Trophoblast cell (in vitro differentiated cells and primary cell): ENCODE measurements at regions not wholly inside any gene's neighbourhood (a gene's known extent, or its start where the extent isn't known, plus 50 kb on each side); places are given as distances from the start of the nearest gene placed in this dataset.

Experiments
- DNase-seq, 2 donors: peaks; one replicate each; pipeline ENCODE4 v3.0.0-alpha.2; 2016
- H2AFZ ChIP-seq: 2 replicates; pipeline ENCODE4 v1.6.1; 2013; ENCODE audit warnings: low read length, moderate library complexity, mild to moderate bottlenecking; ENCODE audit not compliant: insufficient read depth, poor library complexity
- H2AK5ac ChIP-seq: 2 replicates; pipeline ENCODE4 v1.6.1; 2013; ENCODE audit warnings: mild to moderate bottlenecking, low read length
- H2BK120ac ChIP-seq: 2 replicates; pipeline ENCODE4 v1.6.1; 2013; ENCODE audit warnings: low read length, mild to moderate bottlenecking, moderate library complexity; ENCODE audit not compliant: insufficient read depth, poor library complexity
- H2BK12ac ChIP-seq: 2 replicates; pipeline ENCODE4 v1.6.1; 2013; ENCODE audit warnings: mild to moderate bottlenecking, low read length, moderate library complexity
- H2BK5ac ChIP-seq: 2 replicates; pipeline ENCODE4 v1.6.1; 2013; ENCODE audit warnings: low read length, low read depth, moderate library complexity, mild to moderate bottlenecking; ENCODE audit not compliant: poor library complexity
- H3K14ac ChIP-seq: 2 replicates; pipeline ENCODE4 v1.6.1; 2013; ENCODE audit warnings: mild to moderate bottlenecking, low read length
- H3K18ac ChIP-seq: 2 replicates; pipeline ENCODE4 v1.6.1; 2013; ENCODE audit warnings: mild to moderate bottlenecking, low read length
- H3K23ac ChIP-seq: 2 replicates; pipeline ENCODE4 v1.6.1; 2013; ENCODE audit warnings: low read length
- H3K27ac ChIP-seq: 2 replicates; pipeline ENCODE4 v1.5.1; 2013; ENCODE audit warnings: low read depth, mild to moderate bottlenecking, inconsistent platforms, low read length, moderate library complexity
- H3K27me3 ChIP-seq: 2 replicates; pipeline ENCODE4 v1.6.1; 2013; ENCODE audit warnings: inconsistent platforms, mild to moderate bottlenecking, low read length, moderate library complexity; ENCODE audit not compliant: insufficient read depth
- H3K36me3 ChIP-seq, 2 experiments: 1 replicate in 1 of 2; 2 replicates in 1 of 2; pipeline ENCODE4 v1.6.1; 2013; ENCODE audit warnings: low read length in 2 of 2, mild to moderate bottlenecking in 2 of 2, moderate library complexity in 1 of 2; ENCODE audit not compliant: insufficient read depth in 2 of 2, control insufficient read depth in 1 of 2
- H3K4ac ChIP-seq: 2 replicates; pipeline ENCODE4 v1.6.1; 2013; ENCODE audit warnings: low read depth, mild to moderate bottlenecking, low read length, moderate library complexity
- H3K4me1 ChIP-seq, 2 experiments: 1 replicate in 1 of 2; 2 replicates in 1 of 2; pipeline ENCODE4 v1.6.1; 2013; ENCODE audit warnings: low read length in 2 of 2, mild to moderate bottlenecking in 2 of 2, moderate library complexity in 1 of 2; ENCODE audit not compliant: insufficient read depth in 2 of 2, control insufficient read depth in 1 of 2
- H3K4me2 ChIP-seq: 2 replicates; pipeline ENCODE4 v1.6.1; 2013; ENCODE audit warnings: inconsistent platforms, mild to moderate bottlenecking, low read length, moderate library complexity
- H3K4me3 ChIP-seq: 2 replicates; pipeline ENCODE4 v1.5.1; 2013; ENCODE audit warnings: mild to moderate bottlenecking, low read depth, low read length, inconsistent platforms
- H3K79me1 ChIP-seq: one replicate; pipeline ENCODE4 v1.6.1; 2013; ENCODE audit warnings: low read length
- H3K79me2 ChIP-seq: 2 replicates; pipeline ENCODE4 v1.6.1; 2013; ENCODE audit warnings: low read length, mild to moderate bottlenecking; ENCODE audit not compliant: control insufficient read depth, insufficient read depth, poor library complexity
- H3K9ac ChIP-seq: 2 replicates; pipeline ENCODE4 v1.6.1; 2013; ENCODE audit warnings: mild to moderate bottlenecking, low read length
- H3K9me3 ChIP-seq: 2 replicates; pipeline ENCODE4 v1.6.1; 2013; ENCODE audit warnings: low read depth, mild to moderate bottlenecking, control low read depth, inconsistent platforms, low read length; ENCODE audit not compliant: insufficient read depth
- H4K12ac ChIP-seq: 2 replicates; pipeline ENCODE4 v1.6.1; 2013; ENCODE audit warnings: low read depth, mild to moderate bottlenecking, low read length, moderate library complexity
- H4K8ac ChIP-seq: 2 replicates; pipeline ENCODE4 v1.6.1; 2013; ENCODE audit warnings: low read depth, mild to moderate bottlenecking, low read length, moderate library complexity
- H4K91ac ChIP-seq: one replicate; pipeline ENCODE4 v1.6.1; 2013; ENCODE audit warnings: low read depth, mild to moderate bottlenecking, low read length, moderate library complexity
- WGBS: extraction: QIAGEN DNeasy Blood & Tissue Kit; methylation state at CpG from one replicate; pipeline ENCODE4 v1.1.7; 2013; ENCODE audit warnings: missing lambda C conversion rate; ENCODE audit not compliant: insufficient read length, insufficient coverage; ENCODE audit errors: extremely low coverage; 5-methylcytosine and 5-hydroxymethylcytosine counted together

DNA sequence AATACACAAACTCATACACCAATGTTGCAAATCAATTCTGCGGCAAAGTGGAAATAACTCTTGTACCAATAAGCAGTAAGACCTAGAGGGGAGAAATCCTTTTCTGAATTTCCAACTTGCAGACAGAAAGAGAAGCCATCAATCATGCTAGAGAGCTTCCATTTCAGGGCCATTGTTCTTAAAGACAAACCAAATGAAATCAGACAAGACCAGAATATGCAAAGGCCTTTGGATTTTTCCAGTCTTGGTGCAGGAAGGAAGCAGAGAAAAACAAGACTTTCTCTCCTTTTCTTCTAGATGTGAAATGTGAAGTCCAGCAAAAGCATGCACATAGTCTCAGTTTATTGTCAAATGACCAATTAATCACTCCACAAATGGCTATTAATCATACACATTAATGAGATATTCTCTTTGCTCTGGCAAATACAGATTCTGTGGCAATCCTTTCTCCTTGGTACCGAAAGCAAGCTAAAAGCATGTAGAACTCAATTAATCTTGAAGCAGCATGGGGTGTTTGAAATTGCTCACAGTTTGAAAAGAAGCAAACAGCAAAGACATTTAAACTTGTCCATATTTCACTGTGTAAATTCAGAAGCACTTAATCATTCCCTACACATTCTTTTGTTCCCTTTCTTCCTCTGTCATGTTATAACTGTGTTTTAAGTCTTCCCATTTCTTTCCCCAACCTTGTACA is 466.1 kb downstream of the GPAT3 start:
- Histone ChIP-seq H3K23ac (no peak overlapping the region), H3K36me3 (no peaks in the 10 kb centered on the region), H3K4me1 (no peaks in the 10 kb centered on the region), H4K12ac (no peak overlapping the region), H3K4ac (no peak overlapping the region), H4K8ac (no peak overlapping the region), H3K18ac (no peak overlapping the region), H3K14ac (no peak overlapping the region), H2BK12ac (no peak overlapping the region), H3K4me2 (no peak overlapping the region), H3K27me3 (no peaks in the 10 kb centered on the region), H3K27ac (no peak overlapping the region), H2AK5ac (no peak overlapping the region), H2BK120ac (no peak overlapping the region), H3K9ac (no peak overlapping the region), H3K79me2 (no peaks in the 10 kb centered on the region), H3K79me1 (no peaks in the 10 kb centered on the region), H3K9me3 (no peaks in the 10 kb centered on the region), H4K91ac (no peak overlapping the region), H2BK5ac (no peak overlapping the region), H3K4me3 (no peak overlapping the region), H2AFZ (no peak overlapping the region)
- WGBS: no CpG with 5 or more reads among the region's 2 CpGs
- no peak for DNase-seq

DNA sequence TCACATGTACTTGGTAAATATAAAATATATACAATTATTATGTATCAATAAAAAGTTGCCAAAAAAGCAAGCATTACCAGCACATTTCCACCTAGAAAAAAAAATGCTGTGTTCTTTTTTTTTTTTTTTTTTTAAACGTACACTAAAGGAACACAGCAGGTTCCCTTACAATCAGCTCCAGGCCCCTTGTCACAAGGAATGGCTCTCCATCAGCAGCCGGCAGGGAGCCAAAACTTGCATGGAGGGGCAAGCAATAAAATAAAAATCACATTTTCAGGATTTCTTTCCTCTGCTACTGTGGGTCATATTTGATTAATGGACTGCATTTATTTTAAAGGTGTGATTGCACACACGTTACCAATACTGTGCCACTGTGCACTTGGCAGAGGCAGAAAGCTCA is 460.3 kb downstream of the GPAT3 start:
- Histone ChIP-seq H3K18ac (no peak overlapping the region), H3K9me3 (no peaks in the 10 kb centered on the region), H2AFZ (no peak overlapping the region), H3K4me3 (no peak overlapping the region), H3K27me3 (no peaks in the 10 kb centered on the region), H3K79me1 (no peaks in the 10 kb centered on the region), H3K9ac (no peak overlapping the region), H3K36me3 (no peaks in the 10 kb centered on the region), H3K4me1 (no peaks in the 10 kb centered on the region), H4K12ac (no peak overlapping the region), H2BK12ac (no peak overlapping the region), H3K27ac (no peak overlapping the region), H3K14ac (no peak overlapping the region), H3K4me2 (no peak overlapping the region), H3K23ac (no peak overlapping the region), H2BK5ac (no peak overlapping the region), H2AK5ac (no peak overlapping the region), H2BK120ac (no peak overlapping the region), H3K4ac (no peak overlapping the region), H4K8ac (no peak overlapping the region), H4K91ac (no peak overlapping the region), H3K79me2 (no peaks in the 10 kb centered on the region)
- no peak for DNase-seq
- no CpG with 5 or more reads among the region's 3 CpGs for WGBS

DNA sequence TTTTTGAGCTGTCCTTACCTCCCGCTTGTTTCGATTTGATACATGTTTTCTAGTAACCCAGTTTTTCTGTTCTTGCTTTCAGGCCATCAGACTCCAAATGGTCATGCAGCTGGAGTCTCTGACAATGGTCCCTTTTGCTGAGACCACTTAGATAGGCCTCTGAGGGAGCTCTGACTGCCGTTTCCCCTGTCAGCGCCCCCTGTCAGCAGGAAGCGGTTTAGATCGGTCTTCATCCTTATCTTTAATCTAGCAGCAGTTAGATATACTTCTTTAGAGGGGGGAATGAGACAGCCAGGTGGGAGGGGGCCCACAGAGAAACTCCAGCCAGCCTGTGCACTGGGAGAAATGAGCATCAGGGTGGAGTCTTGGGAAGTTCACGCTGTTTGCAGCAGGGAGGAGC is 457.9 kb downstream of the GPAT3 start:
- H2BK12ac ChIP-seq: no peak overlapping the region
- H3K4me2 ChIP-seq: no peak overlapping the region
- H3K9ac ChIP-seq: no peak overlapping the region
- no peak overlapping the region for H3K27ac ChIP-seq
- no peaks in the 10 kb centered on the region for H3K36me3 ChIP-seq
- WGBS: no CpG with 5 or more reads among the region's 7 CpGs
- no peak overlapping the region for H2BK120ac ChIP-seq
- peaks cover 4% of the 10 kb centered on the region for H3K9me3 ChIP-seq
- H2AK5ac ChIP-seq: no peak overlapping the region
- H3K23ac ChIP-seq: no peak overlapping the region
- no peak overlapping the region for H3K18ac ChIP-seq
- no peak overlapping the region for H4K8ac ChIP-seq
- no peak overlapping the region for H4K12ac ChIP-seq
- no peaks in the 10 kb centered on the region for H3K4me1 ChIP-seq
- H3K14ac ChIP-seq: no peak overlapping the region
- H3K79me1 ChIP-seq: no peaks in the 10 kb centered on the region
- H2AFZ ChIP-seq: no peak overlapping the region
- no peak for DNase-seq
- H4K91ac ChIP-seq: no peak overlapping the region
- H3K4me3 ChIP-seq: no peak overlapping the region
- no peaks in the 10 kb centered on the region for H3K79me2 ChIP-seq
- H3K4ac ChIP-seq: no peak overlapping the region
- H3K27me3 ChIP-seq: no peaks in the 10 kb centered on the region
- no peak overlapping the region for H2BK5ac ChIP-seq

DNA sequence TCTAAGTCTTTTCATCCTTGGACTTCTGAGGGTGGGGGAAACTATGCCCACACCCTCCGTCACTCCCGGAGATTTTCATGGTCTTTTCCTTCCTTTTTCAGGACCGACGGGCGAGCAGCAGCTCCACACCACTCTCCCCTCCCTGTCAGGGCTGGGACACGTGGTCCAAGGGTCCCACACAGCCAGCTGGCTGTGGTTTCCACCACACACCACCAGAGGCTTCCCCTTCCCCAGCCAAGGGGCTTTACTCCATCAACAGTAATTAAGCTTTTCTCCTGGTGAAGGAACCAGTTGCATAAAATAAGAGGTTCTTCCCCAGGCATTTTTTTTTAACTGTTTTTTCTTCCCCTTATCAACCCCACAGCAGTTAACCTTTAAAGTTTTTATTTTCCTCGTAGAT is 453.9 kb downstream of the GPAT3 start:
- WGBS: no CpG with 5 or more reads among the region's 7 CpGs
- Histone ChIP-seq H3K9me3 (peaks cover 4% of the 10 kb centered on the region), H3K79me1 (no peaks in the 10 kb centered on the region), H3K9ac (no peak overlapping the region), H3K27me3 (no peaks in the 10 kb centered on the region), H2AK5ac (no peak overlapping the region), H3K4me1 (no peaks in the 10 kb centered on the region), H2BK12ac (no peak overlapping the region), H3K4me3 (no peak overlapping the region), H4K91ac (no peak overlapping the region), H3K18ac (no peak overlapping the region), H4K12ac (no peak overlapping the region), H4K8ac (no peak overlapping the region), H3K23ac (no peak overlapping the region), H2BK120ac (no peak overlapping the region), H3K4ac (no peak overlapping the region), H2BK5ac (no peak overlapping the region), H2AFZ (no peak overlapping the region), H3K79me2 (no peaks in the 10 kb centered on the region), H3K14ac (no peak overlapping the region), H3K27ac (no peak overlapping the region), H3K4me2 (no peak overlapping the region), H3K36me3 (no peaks in the 10 kb centered on the region)
- DNase-seq: no peak
